CD4-positive, CD25-positive, alpha-beta regulatory T cell (primary cell): ENCODE measurements at regions not wholly inside any gene's neighbourhood (a gene's known extent, or its start where the extent isn't known, plus 50 kb on each side); places are given as distances from the start of the nearest gene placed in this dataset.
"Not testable (repeated sequence)": the region's sequence is repeated elsewhere in the genome, so short reads cannot be mapped to it uniquely, and the experiment has no call there.

Experiments used
- ATAC-seq, 2 donors: fragments of 150-1000 bp; cut with Tn5 transposase; one replicate each; pipeline ENCODE4 v1.10.0; 2021; ENCODE audit warnings: low read depth in 2 of 2, moderate number of reproducible peaks in 2 of 2, moderate library complexity in 1 of 2
- DNase-seq, 3 donors: peaks; one replicate each; pipeline versions ENCODE4 v3.0.0 to v3.0.0-alpha.2; 2012 to 2022; ENCODE audit warnings: mixed read lengths in 1 of 3
- H3K27ac ChIP-seq: one replicate; pipeline ENCODE4 v1.7.0; 2013; ENCODE audit warnings: mild to moderate bottlenecking, low read length; ENCODE audit not compliant: insufficient read depth, poor library complexity, severe bottlenecking
- H3K27me3 ChIP-seq: one replicate; pipeline ENCODE4 v1.7.0; 2013; ENCODE audit warnings: low read length; ENCODE audit not compliant: control insufficient read depth, insufficient read depth
- H3K36me3 ChIP-seq: one replicate; pipeline ENCODE4 v1.7.0; 2013; ENCODE audit warnings: mild to moderate bottlenecking, low read length, moderate library complexity; ENCODE audit not compliant: control insufficient read depth, insufficient read depth
- H3K4me1 ChIP-seq: 2 replicates; pipeline ENCODE4 v1.7.0; 2013; ENCODE audit warnings: mild to moderate bottlenecking, low read length; ENCODE audit not compliant: insufficient read depth, control insufficient read depth, poor library complexity, severe bottlenecking
- H3K4me3 ChIP-seq: one replicate; pipeline ENCODE4 v1.7.0; 2013; ENCODE audit warnings: low read depth, mild to moderate bottlenecking, low read length, moderate library complexity
- H3K9me3 ChIP-seq, 2 experiments: 1 replicate in 1 of 2; 2 replicates in 1 of 2; pipeline ENCODE4 v1.7.0; 2013; ENCODE audit warnings: low read length in 2 of 2, mild to moderate bottlenecking in 1 of 2, moderate library complexity in 1 of 2; ENCODE audit not compliant: control insufficient read depth in 2 of 2
- H3K27ac Mint-ChIP-seq, 3 donors: one replicate each; pipeline ENCODE4 v1.8.0; 2020 to 2022; ENCODE audit warnings: mild to moderate bottlenecking in 3 of 3, mixed read lengths in 3 of 3, moderate library complexity in 2 of 3
- H3K27me3 Mint-ChIP-seq: one replicate; pipeline ENCODE4 v1.8.0; 2022; ENCODE audit warnings: mild to moderate bottlenecking, mixed read lengths
- H3K36me3 Mint-ChIP-seq: one replicate; pipeline ENCODE4 v1.8.0; 2020; ENCODE audit warnings: mixed read lengths
- H3K4me1 Mint-ChIP-seq, 4 donors: one replicate each; pipeline ENCODE4 v1.8.0; 2020 to 2022; ENCODE audit warnings: mixed read lengths in 4 of 4, mild to moderate bottlenecking in 1 of 4
- H3K4me3 Mint-ChIP-seq, 4 donors: one replicate each; pipeline ENCODE4 v1.8.0; 2020 to 2022; ENCODE audit warnings: mild to moderate bottlenecking in 4 of 4, mixed read lengths in 4 of 4, moderate library complexity in 3 of 4
- H3K9me3 Mint-ChIP-seq, 7 donors: one replicate each; pipeline ENCODE4 v1.8.0; 2020 to 2022; ENCODE audit warnings: mixed read lengths in 7 of 7, mild to moderate bottlenecking in 3 of 7, moderate library complexity in 2 of 7

- no peak for ATAC-seq
- Histone ChIP-seq H3K27ac (no peak overlapping the region), H3K36me3 (no peaks in the 10 kb centered on the region), H3K4me1 (no peaks in the 10 kb centered on the region), H3K9me3 (peaks cover 0 to 3% of the 10 kb centered on the region in 2 experiments), H3K27me3 (no peaks in the 10 kb centered on the region), H3K4me3 (no peak overlapping the region)
- Mint-ChIP-seq H3K27me3 (no peaks in the 10 kb centered on the region), H3K4me3 (no peak overlapping the region), H3K27ac (no peak overlapping the region), H3K9me3 (peaks cover 4 to 24% (median 5%) of the 10 kb centered on the region in 7 donors), H3K4me1 (no peaks in the 10 kb centered on the region), H3K36me3 (no peaks in the 10 kb centered on the region)
- no peak for DNase-seq
These were observed 2319.5 kb downstream of the ARAP2 start for GRCh38 chr4:33924811-33925210.

DNA sequence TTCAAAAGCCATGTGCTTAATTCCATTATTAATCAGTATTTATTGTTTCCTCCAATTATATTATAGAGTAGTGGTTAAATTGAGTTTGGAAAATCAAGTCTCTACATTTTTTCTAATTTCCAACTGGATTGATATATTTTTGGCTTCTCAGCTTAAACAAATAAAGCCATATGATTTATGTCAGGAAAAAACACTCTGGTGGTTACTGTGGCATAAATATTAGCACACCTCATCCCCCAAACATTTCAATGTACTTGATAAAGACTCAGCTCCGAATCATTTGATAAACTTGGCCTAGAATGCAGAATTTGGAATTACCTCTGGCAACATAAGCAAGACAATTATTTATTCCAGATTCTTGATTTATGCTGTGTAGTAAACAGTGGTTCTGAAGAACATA is 2313.8 kb downstream of the ARAP2 start:
- Mint-ChIP-seq H3K4me3 (no peak overlapping the region), H3K4me1 (no peaks in the 10 kb centered on the region), H3K27me3 (no peaks in the 10 kb centered on the region), H3K27ac (no peak overlapping the region), H3K36me3 (no peaks in the 10 kb centered on the region), H3K9me3 (peaks cover 1 to 13% (median 6%) of the 10 kb centered on the region in 7 donors)
- Histone ChIP-seq H3K9me3 (no peaks in the 10 kb centered on the region), H3K4me3 (no peak overlapping the region), H3K36me3 (no peaks in the 10 kb centered on the region), H3K27ac (no peak overlapping the region), H3K27me3 (no peaks in the 10 kb centered on the region), H3K4me1 (no peaks in the 10 kb centered on the region)
- no peak for ATAC-seq
- no peak for DNase-seq

DNA sequence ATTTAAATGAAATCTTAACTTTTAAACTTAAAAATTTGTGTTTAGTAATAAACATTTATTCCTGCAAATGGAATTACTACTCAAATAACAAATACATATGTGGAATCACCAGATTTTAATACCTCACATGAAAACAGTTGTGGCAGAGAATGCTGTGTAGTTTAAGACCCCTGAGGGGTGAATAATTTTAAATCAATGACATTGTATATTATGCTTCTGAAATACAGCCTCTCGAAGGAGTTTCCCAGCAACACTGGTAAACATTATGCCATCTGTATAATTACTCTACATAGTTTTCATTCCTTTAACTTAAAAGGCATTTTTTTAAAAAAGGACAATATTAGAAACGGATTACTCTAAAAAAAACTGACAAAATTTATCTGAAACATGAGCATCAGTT is 2313.3 kb downstream of the ARAP2 start:
- no peak overlapping the region for H3K4me3 Mint-ChIP-seq
- DNase-seq (no peak), ATAC-seq (no peak)
- H3K36me3 Mint-ChIP-seq, result no peaks in the 10 kb centered on the region
- H3K4me1 Mint-ChIP-seq, result no peaks in the 10 kb centered on the region
- no peaks in the 10 kb centered on the region for H3K36me3 ChIP-seq
- peaks cover 1 to 13% (median 6%) of the 10 kb centered on the region in 7 donors for H3K9me3 Mint-ChIP-seq
- no peak overlapping the region for H3K27ac Mint-ChIP-seq
- no peak overlapping the region for H3K27ac ChIP-seq
- H3K4me1 ChIP-seq, result no peaks in the 10 kb centered on the region
- no peaks in the 10 kb centered on the region for H3K27me3 ChIP-seq
- H3K4me3 ChIP-seq, result no peak overlapping the region
- H3K27me3 Mint-ChIP-seq, result no peaks in the 10 kb centered on the region
- H3K9me3 ChIP-seq, result no peaks in the 10 kb centered on the region

DNA sequence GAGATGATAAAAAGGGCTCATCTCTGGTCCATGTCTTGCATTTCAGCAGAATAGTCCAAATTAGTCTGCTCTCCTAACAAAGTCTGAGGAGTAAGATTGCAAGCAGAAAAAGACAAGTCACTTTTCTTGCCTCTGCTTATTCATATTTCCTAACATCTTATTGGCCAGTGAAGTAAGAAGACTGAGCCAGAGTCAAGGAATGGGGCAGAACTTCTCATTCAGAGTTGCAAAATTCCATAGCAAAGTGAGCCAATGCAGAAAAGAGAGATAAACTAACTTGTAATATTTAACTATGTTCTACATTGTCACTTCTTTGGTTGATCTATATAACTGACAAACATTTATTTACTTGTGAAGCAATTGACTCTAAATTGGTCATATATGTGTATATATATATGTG is 2304.0 kb downstream of the ARAP2 start:
- H3K36me3 ChIP-seq, result no peaks in the 10 kb centered on the region
- ATAC-seq (no peak), DNase-seq (no peak)
- H3K27ac ChIP-seq, result no peak overlapping the region
- Mint-ChIP-seq H3K27ac (no peak overlapping the region), H3K9me3 (peaks cover 1 to 31% (median 8%) of the 10 kb centered on the region in 7 donors), H3K4me3 (no peak overlapping the region), H3K27me3 (no peaks in the 10 kb centered on the region), H3K4me1 (no peaks in the 10 kb centered on the region), H3K36me3 (no peaks in the 10 kb centered on the region)
- H3K4me1 ChIP-seq, result no peaks in the 10 kb centered on the region
- H3K27me3 ChIP-seq, result no peaks in the 10 kb centered on the region
- H3K4me3 ChIP-seq, result no peak overlapping the region
- no peaks in the 10 kb centered on the region for H3K9me3 ChIP-seq

DNA sequence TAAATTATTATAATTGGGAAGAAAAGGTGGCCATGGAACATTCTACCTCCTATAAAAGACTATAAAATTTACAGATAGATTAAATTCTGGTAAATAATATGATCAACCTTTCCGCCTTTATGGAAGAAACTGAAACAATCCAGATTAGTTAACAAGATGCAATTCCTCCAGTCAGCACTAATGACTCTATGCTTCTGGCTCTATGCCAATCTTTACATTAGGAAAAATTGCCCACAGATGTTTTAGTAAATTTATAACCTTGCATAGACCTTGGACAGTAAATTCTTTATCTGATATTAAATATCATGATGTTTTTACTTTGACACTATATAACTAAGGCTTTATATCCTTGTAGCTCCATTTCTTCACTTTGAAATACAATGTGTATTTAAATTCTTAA is 2302.5 kb downstream of the ARAP2 start:
- H3K27ac Mint-ChIP-seq, result no peak overlapping the region
- H3K27me3 ChIP-seq, result no peaks in the 10 kb centered on the region
- H3K27me3 Mint-ChIP-seq, result no peaks in the 10 kb centered on the region
- no peaks in the 10 kb centered on the region for H3K4me1 Mint-ChIP-seq
- no peak overlapping the region for H3K4me3 Mint-ChIP-seq
- no peaks in the 10 kb centered on the region for H3K4me1 ChIP-seq
- no peak for ATAC-seq
- DNase-seq, result no peak
- no peaks in the 10 kb centered on the region for H3K9me3 ChIP-seq
- H3K27ac ChIP-seq, result no peak overlapping the region
- no peak overlapping the region for H3K4me3 ChIP-seq
- no peaks in the 10 kb centered on the region for H3K36me3 ChIP-seq
- peaks cover 1 to 31% (median 8%) of the 10 kb centered on the region in 7 donors for H3K9me3 Mint-ChIP-seq
- H3K36me3 Mint-ChIP-seq, result no peaks in the 10 kb centered on the region

GRCh38 chr4:33948921-33949320 is 2295.4 kb downstream of the ARAP2 start:
- H3K27me3 Mint-ChIP-seq, result no peaks in the 10 kb centered on the region
- ATAC-seq (no peak), DNase-seq (no peak)
- H3K36me3 Mint-ChIP-seq, result no peaks in the 10 kb centered on the region
- H3K27ac ChIP-seq, result no peak overlapping the region
- no peak overlapping the region for H3K4me3 Mint-ChIP-seq
- no peaks in the 10 kb centered on the region for H3K36me3 ChIP-seq
- H3K27me3 ChIP-seq, result no peaks in the 10 kb centered on the region
- H3K4me1 ChIP-seq, result no peaks in the 10 kb centered on the region
- H3K27ac Mint-ChIP-seq, result no peak overlapping the region
- H3K4me1 Mint-ChIP-seq, result no peaks in the 10 kb centered on the region
- H3K9me3 ChIP-seq, result no peaks in the 10 kb centered on the region
- no peak overlapping the region for H3K4me3 ChIP-seq
- H3K9me3 Mint-ChIP-seq, result peaks cover 6 to 18% (median 6%) of the 10 kb centered on the region in 7 donors

GRCh38 chr4:33953848-33954247 is 2290.5 kb downstream of the ARAP2 start:
- H3K4me1 Mint-ChIP-seq, H3K4me3 Mint-ChIP-seq, H3K27me3 Mint-ChIP-seq, H3K27me3 ChIP-seq, H3K27ac ChIP-seq, H3K36me3 Mint-ChIP-seq, H3K4me3 ChIP-seq, DNase-seq, ATAC-seq, H3K4me1 ChIP-seq, H3K36me3 ChIP-seq, H3K27ac Mint-ChIP-seq: not testable (repeated sequence)
- peaks cover 1 to 20% (median 9%) of the 10 kb centered on the region in 7 donors for H3K9me3 Mint-ChIP-seq
- peaks cover 2 to 14% of the 10 kb centered on the region in 2 experiments for H3K9me3 ChIP-seq

DNA sequence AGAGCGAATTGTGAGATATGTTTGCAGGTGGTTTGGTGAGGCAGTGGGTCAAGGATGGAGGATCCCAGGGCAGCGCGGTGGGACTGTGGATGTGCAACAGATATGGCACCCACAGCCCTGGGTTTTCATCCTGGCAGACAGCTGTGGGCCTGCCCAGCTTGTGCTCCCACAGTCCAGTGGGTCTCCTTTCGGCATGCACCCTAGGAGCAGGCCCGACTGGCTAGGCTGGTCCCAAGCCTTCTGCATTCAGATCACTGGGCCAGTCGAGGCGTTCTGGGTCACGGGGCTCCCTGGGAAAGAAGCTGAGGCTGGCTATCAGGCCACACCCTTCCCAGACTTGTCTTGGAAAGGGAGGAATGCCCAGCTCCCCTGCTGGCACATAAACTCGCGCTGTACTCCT is 2289.6 kb downstream of the ARAP2 start:
- ATAC-seq, result no peak
- H3K27me3 Mint-ChIP-seq, result no peaks in the 10 kb centered on the region
- H3K36me3 Mint-ChIP-seq, result no peaks in the 10 kb centered on the region
- no peak for DNase-seq
- H3K27ac ChIP-seq, result no peak overlapping the region
- no peaks in the 10 kb centered on the region for H3K36me3 ChIP-seq
- peaks cover 2 to 14% of the 10 kb centered on the region in 2 experiments for H3K9me3 ChIP-seq
- H3K27ac Mint-ChIP-seq, result no peak overlapping the region
- peaks cover 1 to 26% (median 16%) of the 10 kb centered on the region in 7 donors for H3K9me3 Mint-ChIP-seq
- no peaks in the 10 kb centered on the region for H3K4me1 ChIP-seq
- H3K4me3 ChIP-seq, result no peak overlapping the region
- no peaks in the 10 kb centered on the region for H3K27me3 ChIP-seq
- no peaks in the 10 kb centered on the region for H3K4me1 Mint-ChIP-seq
- no peak overlapping the region for H3K4me3 Mint-ChIP-seq
